ENCODE measurements at regions not wholly inside any gene's neighbourhood (a gene's known extent, or its start where the extent isn't known, plus 50 kb on each side); places are given as distances from the start of the nearest gene placed in this dataset.

GRCh38 chr9:129481810-129482511, 138.9 kb downstream of the C9orf50 start:
- TSS peak; percentile 24 for BruUV-seq (replicated peaks)
- intact Hi-C loops (cut with micrococcal nuclease) (loop anchor here (2.0 kb wide), 1 partner anchor 307 kb away; no protein-coding TSS in a partner anchor), dilution Hi-C loops (cut with MboI; ENCODE audit: extremely low pct_ligation_motif_present, low sequenced_read_pairs) (no loop called here)
- H3K27ac ChIP-seq (ENCODE audit: insufficient read depth, low read depth, low read length) = peak overlapping the region; percentile 85
- no peaks in the 10 kb centered on the region for H4K20me1 ChIP-seq (replicated peaks; ENCODE audit: control insufficient read depth, extremely low read depth, insufficient read depth, low read length)
- H3K9me3 ChIP-seq (replicated peaks; ENCODE audit: control insufficient read depth, insufficient read depth, low read length) = no peaks in the 10 kb centered on the region
- H3K4me1 ChIP-seq (ENCODE audit: control insufficient read depth, extremely low read depth, insufficient read depth, low read length) = peaks cover 24% of the 10 kb centered on the region
- ChIA-PET POLR2A (interaction anchor here (0.7 to 2.1 kb wide), 3 partner anchors 14 to 1232 kb away, joined by 5 to 7 read pairs (median 5); partner anchors contain the start of gene IER5L), CTCF (interaction anchor here (0.6 to 4.4 kb wide), 9 partner anchors 21 to 758 kb away, joined by 3 to 28 read pairs (median 5); no protein-coding TSS in a partner anchor)
- TF ChIP-seq POLR2A (IDR thresholded peaks at IDR 0.05; ENCODE audit: low read depth, low read length) = peak; percentile 37
- TF ChIP-seq MYC (IDR thresholded peaks at IDR 0.05; ENCODE audit: low read depth, low read length) = no peak
- peak in 1 of 2 donors; percentile 6 for TF ChIP-seq CTCF (IDR thresholded peaks at IDR 0.05; ENCODE audit: extremely low read depth in 1 of 2, insufficient read depth in 1 of 2, low read depth in 1 of 2, low read length in 2 of 2)
- TF ChIP-seq EZH2 (IDR thresholded peaks at IDR 0.05; ENCODE audit: borderline replicate concordance, low read depth, low read length, severe bottlenecking) = no peak
- TF ChIP-seq MAX (IDR thresholded peaks at IDR 0.05; ENCODE audit: insufficient read depth, insufficient read length) = no peak
- TF ChIP-seq FOS (IDR thresholded peaks at IDR 0.05; ENCODE audit: borderline replicate concordance, insufficient read depth, low read length) = no peak
- TF ChIP-seq GATA2 (IDR thresholded peaks at IDR 0.05; ENCODE audit: insufficient read depth, insufficient read length, low read depth, low read length) = no peak
- TF ChIP-seq POLR2AphosphoS5 (IDR thresholded peaks at IDR 0.05; ENCODE audit: insufficient read depth, low read depth, low read length) = peak; percentile 42
- TF ChIP-seq JUN (IDR thresholded peaks at IDR 0.05; ENCODE audit: borderline replicate concordance, insufficient read depth, insufficient read length, low read depth) = no peak
- DNase-seq (ENCODE audit: low read depth, low spot score) (peak; percentile 39), FAIRE-seq (peak; percentile 85)
- H3K27me3 ChIP-seq (ENCODE audit: control insufficient read depth in 2 of 2, insufficient read depth in 2 of 2, low read length in 2 of 2) = no peaks in the 10 kb centered on the region
- peak overlapping the region; percentile 50 for H3K4me2 ChIP-seq (ENCODE audit: insufficient read depth, low read length)
- H3K79me2 ChIP-seq (ENCODE audit: control insufficient read depth, insufficient read depth, low read length) = no peaks in the 10 kb centered on the region
- no peaks in the 10 kb centered on the region for H3K36me3 ChIP-seq (ENCODE audit: control insufficient read depth in 2 of 2, extremely low read depth in 1 of 2, insufficient read depth in 2 of 2, low read length in 2 of 2)
- H3K9ac ChIP-seq (replicated peaks; ENCODE audit: extremely low read depth, insufficient read depth, low read length) = peak overlapping the region; percentile 87
- H2AFZ ChIP-seq (ENCODE audit: low read depth, low read length) = peak overlapping the region; percentile 45
- peak overlapping the region in 2 of 3 experiments; percentile 5 to 40 for H3K4me3 ChIP-seq (replicated peaks in 1 of 3; ENCODE audit: insufficient read depth in 1 of 3, low read depth in 1 of 3, low read length in 3 of 3)
- no peaks in the 10 kb centered on the region for H3K9me1 ChIP-seq (replicated peaks; ENCODE audit: control insufficient read depth, extremely low read depth, insufficient read depth, low read length)

All from endothelial cell of umbilical vein (primary cell).